ENCODE measurements at regions not wholly inside any gene's neighbourhood (a gene's known extent, or its start where the extent isn't known, plus 50 kb on each side); places are given as distances from the start of the nearest gene placed in this dataset.

DNA sequence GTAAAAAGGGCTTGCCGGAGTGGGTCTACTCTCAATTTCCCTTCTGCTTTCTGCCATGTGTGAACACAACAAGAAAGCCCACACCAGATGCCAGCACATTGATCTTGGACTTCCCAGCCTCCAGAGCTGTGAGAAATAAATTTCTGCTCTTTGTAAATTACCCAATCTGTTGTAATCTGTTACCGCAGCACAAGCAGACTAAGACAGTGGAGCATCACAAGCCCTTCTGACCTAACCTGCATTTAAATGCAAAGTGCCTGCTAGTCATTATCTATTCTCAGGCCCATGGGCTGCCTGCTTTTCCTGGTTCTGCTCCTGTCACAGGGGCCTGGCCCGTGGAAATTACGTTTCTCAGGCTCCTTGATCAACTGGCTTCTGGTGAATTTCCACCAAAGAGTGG is 199.3 kb upstream of the AUTS2 start:
- Histone ChIP-seq H2BK15ac (ENCODE audit: low read length) (no peak overlapping the region), H3K18ac (ENCODE audit: extremely low read depth, low read length) (peak overlapping the region; percentile 32; the same call in 1 of the 2 replicates), H3K27ac (ENCODE audit: low read depth, low read length) (no peak overlapping the region), H4K5ac (ENCODE audit: insufficient read length, low read depth, low read length) (no peak overlapping the region), H2BK12ac (ENCODE audit: low read depth, low read length) (no peak overlapping the region), H4K20me1 (replicated peaks in 1 of 2; ENCODE audit: control insufficient read depth in 1 of 2, insufficient read depth in 2 of 2, low read length in 2 of 2) (no peaks in the 10 kb centered on the region), H2AK5ac (ENCODE audit: low read depth, low read length) (no peak overlapping the region), H2AFZ (ENCODE audit: low read length) (no peak overlapping the region), H2BK120ac (replicated peaks; ENCODE audit: low read depth, low read length) (no peak overlapping the region), H3K79me2 (ENCODE audit: control insufficient read depth in 1 of 2, insufficient read depth in 2 of 2, low read length in 2 of 2) (no peaks in the 10 kb centered on the region), H4K91ac (replicated peaks; ENCODE audit: insufficient read length, low read length) (no peak overlapping the region), H3K4ac (replicated peaks; ENCODE audit: insufficient read length, low read depth, low read length) (no peak overlapping the region), H3K27me3 (replicated peaks in 1 of 4; ENCODE audit: control insufficient read depth in 3 of 4, extremely low read depth in 1 of 4, insufficient read depth in 3 of 4, low read length in 3 of 4) (no peaks in the 10 kb centered on the region; a peak in 1 of 7 replicates), H3K9ac (replicated peaks in 1 of 4; ENCODE audit: extremely low read depth in 1 of 4, low read depth in 3 of 4, low read length in 3 of 4) (no peak overlapping the region), H2BK20ac (ENCODE audit: low read length) (no peak overlapping the region), H3K14ac (ENCODE audit: insufficient read length) (no peak overlapping the region), H2BK5ac (ENCODE audit: low read depth, low read length) (no peak overlapping the region), H3K23ac (ENCODE audit: insufficient read length) (no peak overlapping the region), H3K23me2 (ENCODE audit: low read depth, low read length) (no peaks in the 10 kb centered on the region), H3K79me1 (ENCODE audit: low read depth, low read length) (no peaks in the 10 kb centered on the region), H3K4me2 (ENCODE audit: insufficient read depth in 1 of 2, low read depth in 2 of 2, low read length in 2 of 2) (peak overlapping the region in 1 of 2 experiments; percentile 5; a peak in 1 of 4 replicates), H3K9me3 (ENCODE audit: insufficient read depth in 2 of 2, low read depth in 1 of 2, low read length in 1 of 2) (no peaks in the 10 kb centered on the region), H4K8ac (ENCODE audit: extremely low read depth, insufficient read depth, low read length) (no peak overlapping the region), H3K36me3 (ENCODE audit: control insufficient read depth in 2 of 4, insufficient read depth in 4 of 4, low read length in 3 of 4) (no peaks in the 10 kb centered on the region), H3K56ac (replicated peaks; ENCODE audit: insufficient read length, low read depth, low read length) (no peak overlapping the region), H3K4me3 (ENCODE audit: extremely low read depth in 1 of 4, insufficient read depth in 2 of 4, low read depth in 3 of 4, low read length in 4 of 4) (no peak overlapping the region), H3K4me1 (replicated peaks in 1 of 4; ENCODE audit: control insufficient read depth in 3 of 4, insufficient read depth in 4 of 4, low read length in 3 of 4) (peaks cover 0 to 8% (median 4%) of the 10 kb centered on the region in 4 experiments; a peak in 3 of 7 replicates)
- CTCF ChIA-PET (ENCODE audit: partially characterized antibody): interaction anchor here (0.9 to 1.6 kb wide), 3 partner anchors 8 to 187 kb away, joined by 3 read pairs; no protein-coding TSS in a partner anchor
- FAIRE-seq (no peak), DNase-seq (ENCODE audit: low read depth in 1 of 2, low spot score in 2 of 2) (no peak)
- 68% methylated on average over 4 of the region's 4 CpGs; no CpG with 5 or more reads in 1 of the 2 experiments for WGBS, 2 experiments (ENCODE audit: extremely low coverage in 1 of 2, insufficient coverage in 1 of 2, insufficient read length in 1 of 2, insufficient replicate concordance in 2 of 2, low coverage in 1 of 2, low lambda C conversion rate in 2 of 2, missing lambda C conversion rate in 1 of 2)
- POLR2A ChIA-PET (ENCODE audit: partially characterized antibody): no interaction called here
- TF ChIP-seq KDM1A (IDR thresholded peaks at IDR 0.05; ENCODE audit: borderline replicate concordance, low read length) (no peak), BCL11A (IDR thresholded peaks at IDR 0.05; ENCODE audit: low read depth in 2 of 2, low read length in 2 of 2) (no peak), BACH1 (IDR thresholded peaks at IDR 0.05; ENCODE audit: low read length) (no peak), SIN3A (conservative IDR thresholded peaks at IDR 0.05 in 1 of 2, IDR thresholded peaks at IDR 0.05 in 1 of 2; ENCODE audit: low read depth in 1 of 2, low read length in 2 of 2) (no peak), ASH2L (IDR thresholded peaks at IDR 0.05; ENCODE audit: low read length) (no peak), YY1 (IDR thresholded peaks at IDR 0.05; ENCODE audit: low read depth, low read length) (no peak), EP300 (IDR thresholded peaks at IDR 0.05; ENCODE audit: borderline replicate concordance in 1 of 2, low read depth in 2 of 2, low read length in 2 of 2) (no peak), SP1 (IDR thresholded peaks at IDR 0.05; ENCODE audit: low read depth, low read length) (no peak), SIRT6 (IDR thresholded peaks at IDR 0.05; ENCODE audit: low read length) (no peak)
- TF ChIP-seq, protein P1, sequence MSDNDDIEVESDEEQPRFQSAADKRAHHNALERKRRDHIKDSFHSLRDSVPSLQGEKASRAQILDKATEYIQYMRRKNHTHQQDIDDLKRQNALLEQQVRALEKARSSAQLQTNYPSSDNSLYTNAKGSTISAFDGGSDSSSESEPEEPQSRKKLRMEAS (IDR thresholded peaks at IDR 0.05): no peak
- TF ChIP-seq, protein P2, sequence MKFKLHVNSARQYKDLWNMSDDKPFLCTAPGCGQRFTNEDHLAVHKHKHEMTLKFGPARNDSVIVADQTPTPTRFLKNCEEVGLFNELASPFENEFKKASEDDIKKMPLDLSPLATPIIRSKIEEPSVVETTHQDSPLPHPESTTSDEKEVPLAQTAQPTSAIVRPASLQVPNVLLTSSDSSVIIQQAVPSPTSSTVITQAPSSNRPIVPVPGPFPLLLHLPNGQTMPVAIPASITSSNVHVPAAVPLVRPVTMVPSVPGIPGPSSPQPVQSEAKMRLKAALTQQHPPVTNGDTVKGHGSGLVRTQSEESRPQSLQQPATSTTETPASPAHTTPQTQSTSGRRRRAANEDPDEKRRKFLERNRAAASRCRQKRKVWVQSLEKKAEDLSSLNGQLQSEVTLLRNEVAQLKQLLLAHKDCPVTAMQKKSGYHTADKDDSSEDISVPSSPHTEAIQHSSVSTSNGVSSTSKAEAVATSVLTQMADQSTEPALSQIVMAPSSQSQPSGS (IDR thresholded peaks at IDR 0.05; ENCODE audit: low read length): no peak
- TF ChIP-seq, protein P3, sequence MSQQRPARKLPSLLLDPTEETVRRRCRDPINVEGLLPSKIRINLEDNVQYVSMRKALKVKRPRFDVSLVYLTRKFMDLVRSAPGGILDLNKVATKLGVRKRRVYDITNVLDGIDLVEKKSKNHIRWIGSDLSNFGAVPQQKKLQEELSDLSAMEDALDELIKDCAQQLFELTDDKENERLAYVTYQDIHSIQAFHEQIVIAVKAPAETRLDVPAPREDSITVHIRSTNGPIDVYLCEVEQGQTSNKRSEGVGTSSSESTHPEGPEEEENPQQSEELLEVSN (IDR thresholded peaks at IDR 0.05): no peak

All from H1 (cell line).